ACC112 (cell line): ENCODE measurements at regions not wholly inside any gene's neighbourhood (a gene's known extent, or its start where the extent isn't known, plus 50 kb on each side); places are given as distances from the start of the nearest gene placed in this dataset.
"Not testable (repeated sequence)": the region's sequence is repeated elsewhere in the genome, so short reads cannot be mapped to it uniquely, and the experiment has no call there.

Source experiments
- H2AFZ ChIP-seq: fragments of 200-600 bp; sonication (generic); one replicate; pipeline ENCODE4 v1.6.0; 2017; ENCODE audit warnings: antibody characterized with exemption, low read length; ENCODE audit not compliant: unreplicated experiment
- H3K27ac ChIP-seq: fragments of 200-600 bp; sonication (generic); 2 replicates; pipeline ENCODE4 v1.5.1; 2014; ENCODE audit warnings: low read depth, mild to moderate bottlenecking, antibody characterized with exemption, low read length, moderate library complexity
- H3K27me3 ChIP-seq: fragments of 200-600 bp; sonication (generic); 2 replicates; pipeline ENCODE4 v1.6.1; 2014; ENCODE audit warnings: mild to moderate bottlenecking, antibody characterized with exemption, low read length, moderate library complexity, mixed read lengths; ENCODE audit not compliant: insufficient read depth
- H3K36me3 ChIP-seq: fragments of 200-600 bp; sonication (generic); 2 replicates; pipeline ENCODE4 v1.6.1; 2016; ENCODE audit warnings: mild to moderate bottlenecking, antibody characterized with exemption, low read length, moderate library complexity, mixed read lengths; ENCODE audit not compliant: insufficient read depth
- H3K4me1 ChIP-seq: fragments of 200-600 bp; sonication (generic); one replicate; pipeline ENCODE4 v1.6.1; 2016; ENCODE audit warnings: low read length, mixed read lengths; ENCODE audit not compliant: insufficient read depth, unreplicated experiment, control insufficient read depth
- H3K4me3 ChIP-seq: fragments of 200-600 bp; sonication (generic); 2 replicates; pipeline ENCODE4 v1.5.1; 2014; ENCODE audit warnings: mild to moderate bottlenecking, low read depth, low read length
- H3K79me2 ChIP-seq: fragments of 200-600 bp; sonication (generic); one replicate; pipeline ENCODE4 v1.6.0; 2016; ENCODE audit warnings: low read length; ENCODE audit not compliant: control insufficient read depth, unreplicated experiment, insufficient read depth

- Histone ChIP-seq H2AFZ (no peak overlapping the region), H3K27ac (no peak overlapping the region), H3K27me3 (no peaks in the 10 kb centered on the region), H3K4me3 (no peak overlapping the region), H3K79me2 (no peaks in the 10 kb centered on the region), H3K4me1 (no peaks in the 10 kb centered on the region), H3K36me3 (no peaks in the 10 kb centered on the region)
Measured at GRCh38 chr2:7753777-7754176, 836.6 kb downstream of the RNF144A start.

DNA sequence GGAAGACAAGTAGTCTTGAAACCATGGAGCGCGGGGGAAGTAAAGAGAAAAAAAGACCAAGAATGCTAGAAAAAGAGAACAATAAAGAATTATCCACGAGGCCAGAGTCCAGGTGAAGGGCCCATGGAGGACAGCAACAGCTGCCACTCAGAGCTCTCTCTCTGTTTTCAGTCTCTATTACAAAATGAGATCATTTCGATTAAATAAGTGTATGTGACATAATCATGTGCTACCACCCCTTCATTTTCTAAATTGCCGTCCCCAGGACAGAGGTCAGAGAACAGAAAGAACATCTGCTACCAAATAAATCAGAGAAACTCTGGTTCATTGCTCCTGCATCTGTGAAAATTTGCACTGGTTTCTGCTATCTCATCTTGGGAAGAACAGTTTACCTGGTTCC is 838.7 kb downstream of the RNF144A start:
- Histone ChIP-seq H3K79me2 (no peaks in the 10 kb centered on the region), H2AFZ (no peak overlapping the region), H3K36me3 (no peaks in the 10 kb centered on the region), H3K27me3 (no peaks in the 10 kb centered on the region), H3K27ac (no peak overlapping the region), H3K4me3 (no peak overlapping the region), H3K4me1 (no peaks in the 10 kb centered on the region)

- H3K79me2 ChIP-seq, result no peaks in the 10 kb centered on the region
- no peak overlapping the region for H3K27ac ChIP-seq
- no peak overlapping the region for H3K4me3 ChIP-seq
- no peaks in the 10 kb centered on the region for H3K27me3 ChIP-seq
- H3K4me1 ChIP-seq, result no peaks in the 10 kb centered on the region
- H3K36me3 ChIP-seq, result no peaks in the 10 kb centered on the region
- H2AFZ ChIP-seq, result no peak overlapping the region
Measured at GRCh38 chr2:7758073-7758759, 841.0 kb downstream of the RNF144A start.

DNA sequence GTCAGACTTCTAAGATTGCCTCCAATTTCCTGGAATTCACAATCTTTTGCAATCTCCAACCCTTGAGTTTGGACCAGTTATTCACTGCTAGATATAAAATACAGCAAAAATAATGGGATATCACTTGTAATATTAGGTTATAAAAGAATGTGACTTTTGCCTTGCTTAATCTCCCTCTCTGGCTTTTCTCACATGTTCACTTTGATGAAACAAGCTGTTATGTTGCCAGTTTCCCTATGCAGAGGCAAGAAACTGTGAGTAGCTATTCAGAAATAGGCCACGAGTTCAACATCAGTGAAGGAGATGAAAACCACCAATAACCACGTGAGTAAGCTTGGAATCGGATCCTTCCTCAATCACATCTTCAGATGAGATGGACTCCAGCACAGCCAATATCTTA is 842.7 kb downstream of the RNF144A start:
- H3K4me3 ChIP-seq, result no peak overlapping the region
- H3K4me1 ChIP-seq, result no peaks in the 10 kb centered on the region
- no peaks in the 10 kb centered on the region for H3K27me3 ChIP-seq
- no peak overlapping the region for H3K27ac ChIP-seq
- H2AFZ ChIP-seq, result no peak overlapping the region
- no peaks in the 10 kb centered on the region for H3K79me2 ChIP-seq
- H3K36me3 ChIP-seq, result no peaks in the 10 kb centered on the region

GRCh38 chr2:7763418-7763817 is 846.2 kb downstream of the RNF144A start:
- H3K27me3 ChIP-seq, H2AFZ ChIP-seq, H3K36me3 ChIP-seq, H3K27ac ChIP-seq, H3K4me3 ChIP-seq, H3K4me1 ChIP-seq, H3K79me2 ChIP-seq: not testable (repeated sequence)

- H3K36me3 ChIP-seq, result no peaks in the 10 kb centered on the region
Measured at GRCh38 chr2:7765236-7765635, 848.0 kb downstream of the RNF144A start.

DNA sequence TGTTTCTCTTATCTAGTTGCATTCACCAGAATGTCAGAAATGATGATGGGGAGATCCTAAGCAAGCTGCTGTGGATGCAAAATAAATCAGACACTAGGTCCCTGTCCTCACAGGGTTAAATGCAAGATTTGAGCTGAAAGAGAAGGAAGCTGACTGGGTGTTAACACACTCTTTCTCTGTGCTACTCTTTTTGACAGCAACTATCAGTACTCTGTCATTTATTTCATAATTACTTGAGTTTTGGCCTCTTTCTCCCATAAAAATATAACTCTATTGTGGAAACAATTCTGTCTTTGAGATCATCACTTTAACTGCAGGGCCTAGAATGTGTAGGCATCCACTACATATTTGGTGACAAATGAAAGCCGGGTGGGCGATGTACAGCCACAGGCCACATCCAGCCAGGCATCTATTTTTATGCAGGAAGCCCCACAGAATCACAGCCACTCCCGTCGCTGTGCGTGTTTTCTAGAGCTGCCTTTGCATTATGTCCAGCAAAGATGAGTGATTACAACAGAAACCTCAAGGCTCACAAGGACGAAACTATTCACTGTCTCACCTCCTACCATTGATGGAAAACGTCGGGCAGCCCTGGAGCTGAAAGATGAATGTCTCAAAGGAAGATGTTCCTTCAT is 849.0 kb downstream of the RNF144A start:
- Histone ChIP-seq H2AFZ (no peak overlapping the region), H3K27me3 (no peaks in the 10 kb centered on the region), H3K4me1 (no peaks in the 10 kb centered on the region), H3K4me3 (no peak overlapping the region), H3K79me2 (no peaks in the 10 kb centered on the region), H3K36me3 (no peaks in the 10 kb centered on the region), H3K27ac (no peak overlapping the region)

More at GRCh38 chr2:7765236-7765635, 848.0 kb downstream of the RNF144A start:
- no peak overlapping the region for H3K27ac ChIP-seq
- no peak overlapping the region for H2AFZ ChIP-seq
- H3K79me2 ChIP-seq, result no peaks in the 10 kb centered on the region
- no peaks in the 10 kb centered on the region for H3K27me3 ChIP-seq
- H3K4me3 ChIP-seq, result no peak overlapping the region
- H3K4me1 ChIP-seq, result no peaks in the 10 kb centered on the region

GRCh38 chr2:7766978-7767565 is 849.9 kb downstream of the RNF144A start:
- no peaks in the 10 kb centered on the region for H3K27me3 ChIP-seq
- no peaks in the 10 kb centered on the region for H3K4me1 ChIP-seq
- H3K27ac ChIP-seq, result no peak overlapping the region
- no peak overlapping the region for H2AFZ ChIP-seq
- no peaks in the 10 kb centered on the region for H3K36me3 ChIP-seq
- no peaks in the 10 kb centered on the region for H3K79me2 ChIP-seq
- H3K4me3 ChIP-seq, result no peak overlapping the region

GRCh38 chr2:7767902-7768301 is 850.7 kb downstream of the RNF144A start:
- Histone ChIP-seq H3K27ac (no peak overlapping the region), H2AFZ (no peak overlapping the region), H3K79me2 (no peaks in the 10 kb centered on the region), H3K4me3 (no peak overlapping the region), H3K4me1 (no peaks in the 10 kb centered on the region), H3K36me3 (no peaks in the 10 kb centered on the region), H3K27me3 (no peaks in the 10 kb centered on the region)

DNA sequence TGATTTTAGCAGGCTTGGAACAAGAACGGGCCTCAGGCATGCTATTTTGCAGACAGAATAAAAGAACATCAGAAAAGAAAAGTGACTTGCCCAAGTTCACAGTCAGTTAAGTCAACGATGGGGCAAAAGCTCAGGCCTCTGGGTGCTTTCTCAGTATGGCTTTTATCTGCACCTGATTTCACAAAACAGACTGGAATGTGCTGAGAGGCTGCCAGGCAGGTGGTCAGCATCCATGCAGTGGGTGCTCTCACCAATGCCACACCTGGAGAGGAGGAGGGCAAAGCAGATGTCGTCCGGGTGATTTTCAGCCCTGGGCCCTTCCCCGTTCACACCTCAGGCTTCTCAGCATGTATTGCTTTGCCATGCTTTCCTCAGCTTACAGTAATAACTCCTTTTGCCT is 854.6 kb downstream of the RNF144A start:
- Histone ChIP-seq H3K36me3 (no peaks in the 10 kb centered on the region), H3K4me1 (no peaks in the 10 kb centered on the region), H3K27me3 (no peaks in the 10 kb centered on the region), H3K4me3 (no peak overlapping the region), H3K79me2 (no peaks in the 10 kb centered on the region), H2AFZ (no peak overlapping the region), H3K27ac (no peak overlapping the region)
